Activated T-cell treated with anti-CD3 and anti-CD28 coated beads, Interleukin-2, amount 50 U/mL, for 48 hours (primary cell): ENCODE measurements at regions not wholly inside any gene's neighbourhood (a gene's known extent, or its start where the extent isn't known, plus 50 kb on each side); places are given as distances from the start of the nearest gene placed in this dataset.
A peak's percentile ranks its signal among the peaks of the same experiment; 100 is the strongest.

Source experiments
- DNase-seq, 2 experiments: peaks; one replicate each; pipeline ENCODE4 v3.0.0-alpha.2; 2020

GRCh38 chr6:106035655-106036054, 50.5 kb upstream of the PRDM1 start:
- DNase-seq: no peak

GRCh38 chr6:106033806-106034205, 52.3 kb upstream of the PRDM1 start:
- no peak for DNase-seq

GRCh38 chr6:106027758-106028157, 58.4 kb upstream of the PRDM1 start:
- no peak for DNase-seq

GRCh38 chr6:106026748-106027715, 59.1 kb upstream of the PRDM1 start:
- no peak for DNase-seq

DNA sequence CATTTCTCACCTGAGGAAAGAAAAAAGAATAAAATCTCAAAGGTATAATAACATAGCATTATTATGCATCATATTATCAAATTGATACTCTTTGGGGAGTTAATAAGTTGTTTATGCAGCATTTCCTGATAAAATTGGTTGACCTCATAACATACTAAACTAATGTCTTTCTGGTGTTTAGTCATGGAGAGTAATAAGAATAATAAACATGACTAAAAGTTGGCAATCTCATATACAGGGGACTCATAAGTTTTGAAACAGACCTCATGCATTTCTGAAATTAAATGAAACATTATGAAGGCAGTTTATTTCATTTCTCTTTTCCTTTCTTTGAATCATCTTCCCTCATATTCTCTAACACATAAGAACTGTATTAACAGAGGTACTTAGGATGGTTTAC, 60.5 kb upstream of the PRDM1 start:
- DNase-seq: no peak

DNA sequence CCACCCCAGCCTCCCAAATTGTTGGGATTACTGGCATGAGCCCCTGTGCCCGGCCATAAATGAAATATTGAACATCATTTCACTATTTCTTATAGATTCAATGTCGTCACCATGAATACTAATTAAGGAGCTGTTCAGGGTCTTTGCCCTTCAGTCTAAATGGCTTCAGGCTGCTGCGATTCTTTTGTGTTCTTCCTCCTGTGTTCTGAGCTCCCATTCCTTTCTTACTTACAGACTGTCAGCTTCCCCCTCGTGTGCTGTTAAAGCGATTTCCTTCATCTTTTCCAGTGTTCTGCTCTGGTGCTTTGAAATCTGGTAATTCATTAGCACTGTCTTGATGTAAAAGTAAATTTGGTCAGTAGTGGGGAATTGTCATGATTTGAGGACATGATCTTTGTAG, 63.3 kb upstream of the PRDM1 start:
- DNase-seq: no peak

DNA sequence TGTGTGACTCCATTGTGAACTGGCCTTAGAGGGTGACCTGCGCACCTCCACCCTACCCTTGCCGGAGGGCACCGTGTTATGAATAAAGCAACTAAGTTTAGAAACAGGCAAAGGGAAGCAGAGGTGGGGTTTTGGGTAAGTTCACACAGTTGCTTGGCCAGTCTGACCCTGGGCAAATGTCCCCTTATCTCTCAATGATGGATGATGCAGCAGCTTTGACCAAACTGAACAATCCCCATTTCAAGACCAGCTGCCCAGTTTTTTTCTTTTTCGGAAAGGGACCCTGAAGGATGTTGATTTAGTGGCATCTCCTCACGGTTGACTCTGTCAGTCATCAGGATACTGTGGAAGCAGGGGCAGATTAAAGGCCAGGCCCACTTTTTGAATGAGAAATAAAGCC, 68.7 kb upstream of the PRDM1 start:
- no peak for DNase-seq

DNA sequence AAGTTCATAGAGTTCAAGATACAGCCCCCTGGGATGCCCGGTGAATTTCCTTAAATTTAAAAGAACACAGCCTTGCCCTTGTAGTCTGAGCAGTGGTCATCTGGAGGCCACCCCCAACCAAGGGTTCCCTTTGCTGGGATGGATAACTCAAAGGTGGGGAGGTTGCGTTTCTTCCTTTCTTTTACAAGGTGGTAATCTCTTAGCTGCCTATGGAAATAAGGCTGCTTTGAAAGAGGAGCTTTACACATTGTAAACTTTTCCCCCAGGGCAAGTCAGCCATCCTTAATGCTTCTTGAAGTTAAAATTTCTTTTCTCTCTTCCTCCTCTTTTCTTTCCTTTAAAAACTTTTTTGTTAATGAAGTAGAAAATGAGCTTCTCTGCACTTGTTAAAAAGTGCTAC, 71.2 kb upstream of the PRDM1 start:
- DNase-seq: no peak

DNA sequence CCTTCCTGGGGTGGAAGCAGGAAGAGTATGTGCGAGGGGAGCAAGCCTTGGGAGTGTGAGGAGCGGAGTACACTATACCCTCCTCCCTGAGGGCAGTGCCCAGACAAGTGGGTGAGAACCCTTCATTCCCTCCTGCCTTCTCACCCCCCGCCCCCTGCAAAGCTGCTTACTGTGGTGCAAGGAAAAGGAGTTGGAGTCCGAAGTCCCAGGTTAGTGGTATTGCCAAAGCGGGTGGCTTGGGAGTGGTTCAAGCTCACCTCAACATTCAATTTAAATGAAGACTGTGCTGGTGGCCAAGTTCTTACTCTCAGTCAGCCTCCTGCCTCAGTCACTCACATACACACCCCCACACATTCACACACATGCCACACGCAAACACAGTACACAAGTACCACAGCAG, 74.7 kb upstream of the PRDM1 start:
- DNase-seq: no peak

GRCh38 chr6:106005954-106006353, 80.2 kb upstream of the PRDM1 start:
- DNase-seq: no peak

- DNase-seq: no peak
These were observed 81.1 kb upstream of the PRDM1 start for GRCh38 chr6:106005013-106005412.

DNA sequence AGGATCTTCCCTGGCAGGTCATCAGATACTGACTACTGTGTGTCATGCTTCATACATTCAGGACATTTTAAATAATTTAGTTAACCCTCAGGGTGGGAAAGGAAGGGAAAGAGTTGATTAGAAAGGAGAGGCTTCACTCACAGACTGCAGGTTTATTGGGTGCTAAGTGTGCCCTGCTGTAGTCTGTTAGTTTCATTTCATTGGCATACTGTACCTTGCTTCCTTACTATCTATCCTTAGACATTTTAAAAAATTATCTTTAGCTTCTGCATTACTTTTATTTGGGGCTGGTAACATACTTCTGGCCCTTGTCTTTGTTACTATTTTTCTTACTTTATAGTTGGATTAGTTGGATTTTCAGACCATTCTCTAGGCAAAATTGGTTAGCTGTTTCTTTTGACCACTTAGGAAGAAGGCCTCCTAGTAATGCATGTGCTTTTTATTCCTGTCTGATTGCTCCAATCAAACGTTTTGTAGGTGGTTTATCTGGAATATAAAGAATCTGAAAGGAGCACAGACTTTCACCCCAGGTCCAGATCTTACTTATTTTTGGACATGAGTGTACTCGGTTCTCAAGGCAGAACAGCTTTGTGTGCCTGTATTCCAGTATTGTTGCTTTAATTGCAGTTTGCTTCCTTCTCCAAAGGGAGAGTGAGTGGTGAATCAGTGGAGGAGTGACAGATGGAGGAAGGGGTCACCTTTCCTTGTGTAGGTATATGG, 82.7 kb upstream of the PRDM1 start:
- no peak for DNase-seq

GRCh38 chr6:106002005-106002404, 84.1 kb upstream of the PRDM1 start:
- DNase-seq: no peak

DNA sequence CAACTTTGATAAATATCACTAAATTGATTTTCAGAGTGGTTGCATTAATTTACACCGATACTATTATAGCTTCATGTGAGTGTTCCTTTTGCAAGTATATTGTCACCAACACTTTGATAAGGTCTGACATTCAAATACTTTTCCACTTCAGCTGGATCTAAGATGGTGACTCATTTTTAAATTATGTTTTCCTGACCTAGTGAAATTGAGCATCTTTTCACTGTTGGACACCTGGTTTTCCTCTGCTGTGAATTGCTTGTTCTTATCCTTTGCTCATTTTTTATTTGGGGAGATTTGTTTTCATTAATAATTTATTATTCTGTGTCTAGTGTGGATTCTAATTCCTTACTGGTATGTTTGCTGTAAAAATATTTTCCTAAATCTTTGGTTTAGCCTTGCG, 85.2 kb upstream of the PRDM1 start:
- no peak for DNase-seq

- DNase-seq: no peak
These were observed 88.7 kb upstream of the PRDM1 start for GRCh38 chr6:105997482-105997881.

DNA sequence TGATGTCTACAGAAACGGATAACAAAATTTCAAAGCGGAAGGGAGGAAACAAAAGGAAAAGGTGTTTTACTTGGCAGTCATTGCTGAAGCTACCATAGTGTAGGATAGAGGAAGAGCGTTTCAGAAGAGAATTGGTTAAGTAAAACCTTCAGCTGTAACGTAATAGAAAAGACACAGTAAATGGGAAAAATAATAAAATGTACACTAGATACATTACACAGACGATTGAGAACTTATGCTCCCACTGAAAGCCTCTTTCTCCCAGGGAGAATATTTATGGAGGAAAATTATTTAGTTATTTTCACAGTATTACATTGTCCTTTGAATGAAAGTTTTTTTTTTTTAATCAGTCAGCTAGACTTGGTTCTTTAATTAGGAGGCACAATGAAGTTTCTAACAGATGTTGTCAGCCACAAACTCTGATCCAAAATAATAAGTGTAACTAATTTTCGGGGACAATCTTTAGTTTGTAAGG, 90.7 kb upstream of the PRDM1 start:
- DNase-seq: no peak

- DNase-seq: peak; percentile 72 to 75
These were observed 91.3 kb upstream of the PRDM1 start for GRCh38 chr6:105994591-105995390.

GRCh38 chr6:105994118-105994590, 92.0 kb upstream of the PRDM1 start:
- DNase-seq: peak; percentile 70 to 71

- DNase-seq: peak in 1 of 2 experiments; percentile 33
These were observed 92.6 kb upstream of the PRDM1 start for GRCh38 chr6:105993341-105994117.

DNA sequence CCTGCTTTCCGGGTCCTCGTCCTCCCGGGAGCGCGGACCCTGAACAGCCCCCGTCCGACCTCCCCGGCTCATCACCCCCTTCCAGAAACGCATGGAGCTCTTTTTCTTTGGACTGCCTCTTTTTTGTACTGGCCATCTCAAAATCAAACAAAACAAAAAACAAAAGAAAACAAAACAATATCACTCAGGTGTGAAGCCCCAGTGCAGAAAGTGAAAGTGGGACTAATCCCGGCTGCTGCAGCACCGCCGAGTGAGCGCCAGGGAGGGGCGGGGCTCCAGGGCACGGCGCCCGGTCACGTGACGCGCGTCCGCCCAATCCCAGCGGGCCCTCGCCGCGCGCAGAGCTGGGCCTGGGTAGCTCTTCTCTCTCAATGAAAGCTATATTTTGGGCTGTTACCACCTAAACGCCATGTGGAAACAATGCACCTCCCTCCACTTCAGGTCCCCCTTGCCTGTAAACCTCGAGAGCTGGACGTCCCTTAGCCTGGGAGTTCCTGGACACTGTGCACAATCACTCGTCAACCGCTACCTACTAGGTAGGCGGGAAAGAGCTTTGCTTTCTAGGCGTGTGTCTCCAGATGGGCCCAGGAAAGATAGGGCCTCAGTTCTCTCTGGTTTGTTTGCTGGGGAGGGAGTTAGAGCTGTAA, 93.7 kb upstream of the PRDM1 start:
- peak; percentile 88 to 92 for DNase-seq

DNA sequence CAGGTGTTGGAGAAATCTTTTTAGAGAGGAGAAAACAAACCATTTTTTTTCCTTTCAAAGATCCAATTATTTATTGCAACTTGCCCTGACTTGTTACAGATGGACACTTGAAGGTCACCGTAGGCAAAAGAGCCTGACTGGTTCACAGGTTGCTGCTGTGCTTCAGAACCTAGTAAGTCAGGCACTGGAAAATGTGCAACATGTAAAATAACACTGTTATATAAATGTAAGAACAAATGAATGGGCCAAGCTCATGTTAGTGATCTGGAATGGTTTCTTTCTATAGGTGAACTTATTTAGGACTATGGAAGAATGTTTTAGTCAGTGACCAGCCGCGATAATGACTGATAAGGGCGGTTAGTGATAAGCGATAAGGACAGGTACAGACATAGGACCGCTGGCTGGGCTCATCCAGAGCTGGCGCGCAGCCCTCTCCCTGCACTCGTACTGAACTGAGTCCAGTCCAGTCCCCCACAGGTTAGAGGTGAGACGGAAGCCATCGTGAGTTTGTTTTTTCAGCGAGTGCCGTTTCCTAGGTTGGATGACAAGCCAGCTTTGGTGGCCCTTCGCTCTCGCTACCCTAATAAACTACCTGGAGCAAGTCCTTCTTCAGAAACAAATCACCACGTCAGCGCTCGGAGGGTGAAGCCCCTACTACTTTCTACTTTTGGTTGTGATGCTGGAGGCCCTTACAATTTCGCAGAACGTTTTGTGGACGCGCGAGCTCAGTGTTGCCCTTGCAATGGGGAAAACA, 94.4 kb upstream of the PRDM1 start:
- DNase-seq: no peak
